ENCODE measurements at regions not wholly inside any gene's neighbourhood (a gene's known extent, or its start where the extent isn't known, plus 50 kb on each side); places are given as distances from the start of the nearest gene placed in this dataset.

- TF ChIP-seq CTCF (IDR thresholded peaks at IDR 0.05) = no peak
- TF ChIP-seq POLR2A (IDR thresholded peaks at IDR 0.05) = no peak
These were observed 62.1 kb downstream of the NR2F2 start for GRCh38 chr15:96392380-96393208.
